Stimulated activated CD8-positive, alpha-beta memory T cell treated with anti-CD3 and anti-CD28 coated beads, Interleukin-7, amount 100 ng/mL, for 1 hour (primary cell): ENCODE measurements at regions not wholly inside any gene's neighbourhood (a gene's known extent, or its start where the extent isn't known, plus 50 kb on each side); places are given as distances from the start of the nearest gene placed in this dataset.

Experiments used
- DNase-seq, 2 donors: peaks; one replicate each; pipeline ENCODE4 v3.0.0-alpha.2; 2020; ENCODE audit warnings: low read depth in 2 of 2

DNA sequence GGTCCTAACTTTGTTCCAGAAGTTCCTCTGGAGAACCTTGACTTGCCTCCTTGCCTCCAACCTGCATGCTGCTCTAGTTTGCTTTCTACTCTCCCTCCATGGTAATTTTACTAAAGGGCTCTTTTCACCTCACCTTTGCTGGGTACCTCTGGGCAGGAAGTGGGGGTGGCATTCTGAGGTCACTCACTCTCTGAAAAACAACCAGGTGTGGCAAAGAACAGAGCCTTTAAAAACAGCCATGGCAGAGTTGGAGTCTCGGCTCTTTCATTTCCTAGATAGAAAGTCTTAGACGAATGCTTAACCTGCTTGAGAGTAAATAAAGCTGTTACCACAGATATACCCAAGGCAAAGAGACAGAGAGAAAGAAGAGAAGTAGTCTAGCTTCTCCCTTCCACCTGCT is 827.9 kb downstream of the BCL11B start:
- no peak for DNase-seq

DNA sequence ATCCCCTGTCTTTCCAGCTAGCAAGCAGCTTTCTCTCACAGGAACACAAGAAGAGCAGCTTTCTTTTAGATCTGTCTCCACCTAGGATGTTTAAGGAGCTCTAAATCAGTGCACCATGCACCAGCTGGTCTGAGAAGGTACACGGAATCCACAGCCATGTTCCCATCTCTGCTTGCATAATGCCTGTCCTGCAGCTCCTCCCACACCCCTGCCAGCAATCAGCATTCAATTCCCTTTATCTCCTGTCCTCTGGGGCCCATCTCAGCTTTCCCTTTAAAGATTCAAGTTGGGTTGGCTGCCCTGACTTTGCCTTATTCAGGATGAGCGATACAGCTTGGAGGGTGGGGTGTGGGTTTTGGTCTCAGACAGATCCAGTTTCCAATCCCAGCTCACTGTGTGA is 826.3 kb downstream of the BCL11B start:
- DNase-seq = no peak

DNA sequence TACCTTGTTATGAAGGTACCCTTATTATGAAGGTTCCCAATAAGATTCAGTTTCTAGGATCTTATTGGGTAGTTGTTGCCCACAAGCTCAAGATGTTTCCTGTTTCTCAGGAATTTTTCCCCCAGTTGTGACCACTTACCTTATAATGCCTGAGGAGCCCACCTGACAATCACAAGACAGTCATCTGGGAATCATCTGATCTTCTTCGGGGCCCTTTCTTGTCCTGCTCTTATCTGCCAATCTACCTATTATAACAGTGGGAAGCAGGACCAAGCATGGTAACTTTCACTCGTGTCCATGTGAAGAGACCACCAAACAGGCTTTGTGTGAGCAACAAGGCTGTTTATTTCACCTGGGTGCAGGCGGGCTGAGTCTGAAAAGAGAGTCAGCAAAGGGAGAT is 825.5 kb downstream of the BCL11B start:
- no peak for DNase-seq

DNA sequence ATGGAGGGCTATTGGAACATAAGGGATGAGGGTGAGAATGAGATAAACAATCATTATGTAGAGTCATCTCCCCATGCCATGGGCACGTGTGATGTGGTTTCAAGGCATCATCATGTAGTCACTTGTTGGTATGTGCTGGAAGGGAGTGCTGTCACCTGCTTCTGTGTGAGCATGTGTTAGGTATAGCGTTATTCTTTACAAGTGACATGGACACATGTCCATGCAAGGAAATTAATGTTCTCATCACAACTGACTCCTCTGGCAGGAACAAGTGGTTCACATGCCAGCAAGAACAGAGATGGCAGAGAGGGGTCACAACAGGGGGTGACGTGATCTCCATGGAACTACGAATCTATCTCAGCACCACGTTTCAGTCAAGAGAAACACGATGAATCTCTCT is 815.8 kb downstream of the BCL11B start:
- no peak for DNase-seq

DNA sequence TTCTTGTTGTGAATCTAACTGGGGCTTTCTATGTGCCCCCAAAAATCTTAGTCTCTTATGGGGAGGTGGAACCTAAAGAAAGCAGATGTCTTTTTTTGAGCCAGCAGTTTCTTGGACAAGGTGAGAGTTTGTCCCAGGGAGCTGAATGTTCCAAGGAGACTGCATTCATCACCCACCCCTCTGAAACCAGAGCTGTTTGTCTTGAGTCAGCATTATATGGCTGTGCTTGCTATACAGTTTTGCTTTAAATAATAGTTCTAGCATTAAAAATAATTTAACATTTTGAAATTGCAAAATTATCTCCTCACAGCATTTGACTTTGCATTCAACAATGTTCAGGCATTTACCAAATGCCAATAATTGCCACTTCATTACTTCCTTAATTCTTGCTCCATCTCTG is 813.3 kb downstream of the BCL11B start:
- DNase-seq = no peak

DNA sequence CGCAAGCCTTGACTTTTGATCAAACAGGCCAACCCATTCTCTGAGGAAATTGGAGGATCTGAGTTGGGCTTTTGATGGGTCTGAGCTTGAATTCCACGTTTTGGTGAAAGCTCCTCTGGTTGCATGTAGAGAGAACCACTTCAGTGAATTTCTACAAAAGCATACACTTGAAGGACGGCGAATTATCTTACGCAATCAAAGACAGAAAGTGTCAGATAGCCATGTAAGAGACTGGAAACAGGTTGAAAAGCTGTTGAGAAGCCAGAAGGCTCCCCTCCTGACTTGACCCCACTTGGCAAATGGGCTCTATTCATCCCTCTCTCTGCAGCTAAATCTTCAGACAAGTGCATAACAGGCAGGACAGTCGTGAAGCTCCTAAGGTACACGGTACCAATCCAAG is 809.1 kb downstream of the BCL11B start:
- no peak for DNase-seq

DNA sequence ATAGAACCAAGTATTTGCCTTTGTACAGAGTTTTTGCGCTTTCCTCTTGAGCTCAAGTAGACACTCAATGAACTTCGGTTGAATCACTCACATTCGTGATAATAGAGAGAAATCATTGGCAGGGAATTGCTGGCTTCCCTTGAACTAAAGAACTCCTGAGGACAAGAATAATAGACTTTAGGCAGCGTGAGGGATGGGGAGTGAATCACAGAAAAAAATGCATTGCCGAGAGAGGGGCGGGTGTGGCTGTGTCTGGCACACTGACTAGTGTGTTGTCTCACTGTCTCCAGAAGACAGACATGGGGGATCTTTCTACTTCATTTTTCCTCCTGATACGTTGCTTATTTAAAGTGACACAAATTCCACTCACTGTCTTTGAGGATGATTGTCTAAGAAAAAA is 805.2 kb downstream of the BCL11B start:
- no peak for DNase-seq

DNA sequence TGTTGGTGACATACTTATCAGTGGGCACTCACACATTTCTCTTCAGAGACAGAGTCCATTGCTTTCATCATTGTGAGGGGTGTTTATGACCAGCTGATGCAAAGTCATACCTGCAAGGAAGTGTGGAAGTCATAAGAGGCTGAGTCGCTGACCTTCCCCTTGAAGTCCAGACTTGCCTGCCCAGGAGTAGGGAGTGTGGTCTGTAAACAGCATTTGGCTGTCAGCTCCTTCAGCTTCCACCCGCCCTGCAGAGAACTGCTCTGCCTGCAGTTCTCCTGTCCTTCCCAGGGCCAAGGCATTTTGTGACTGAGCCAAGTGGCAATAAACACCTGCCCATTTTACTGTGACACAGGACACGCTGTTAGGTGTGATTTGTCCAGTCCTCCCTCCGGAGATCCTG is 801.3 kb downstream of the BCL11B start:
- DNase-seq = no peak

DNA sequence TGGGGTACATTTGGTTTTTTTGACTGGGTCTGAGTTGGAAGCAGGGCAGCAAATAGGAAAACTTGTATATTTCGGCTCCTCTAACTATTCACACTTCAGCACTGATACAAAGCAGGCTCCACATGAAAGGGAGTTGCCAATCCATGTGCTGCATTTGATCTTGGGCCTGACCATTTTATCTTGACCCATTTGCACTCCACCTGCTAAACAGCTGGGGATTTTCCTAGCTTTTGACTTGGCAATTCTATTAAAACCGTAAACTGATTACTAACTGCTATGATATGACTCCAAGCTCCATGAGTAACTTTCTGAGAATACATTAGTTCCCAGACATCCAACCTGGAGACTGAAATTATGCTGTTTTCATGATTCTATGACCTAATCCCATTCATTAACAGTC is 797.1 kb downstream of the BCL11B start:
- no peak for DNase-seq

DNA sequence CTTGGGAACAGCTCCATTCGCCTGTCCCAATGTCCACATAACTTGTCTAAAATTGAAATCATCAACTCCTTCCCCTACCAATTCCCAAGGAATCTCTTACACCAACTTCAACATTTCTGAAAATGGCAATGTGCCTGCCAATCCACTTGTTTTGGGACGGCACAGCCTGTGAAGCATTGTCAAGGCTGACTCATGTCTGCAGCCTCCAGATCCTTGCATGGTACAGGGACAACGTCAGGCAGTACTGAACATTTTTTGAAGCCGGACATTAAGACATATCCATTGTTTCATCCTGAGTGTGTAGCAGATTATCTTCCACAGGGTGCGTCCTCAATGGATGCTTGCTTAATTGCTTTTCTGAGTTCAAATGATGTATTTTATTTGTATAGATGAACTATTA is 794.1 kb downstream of the BCL11B start:
- DNase-seq = no peak

DNA sequence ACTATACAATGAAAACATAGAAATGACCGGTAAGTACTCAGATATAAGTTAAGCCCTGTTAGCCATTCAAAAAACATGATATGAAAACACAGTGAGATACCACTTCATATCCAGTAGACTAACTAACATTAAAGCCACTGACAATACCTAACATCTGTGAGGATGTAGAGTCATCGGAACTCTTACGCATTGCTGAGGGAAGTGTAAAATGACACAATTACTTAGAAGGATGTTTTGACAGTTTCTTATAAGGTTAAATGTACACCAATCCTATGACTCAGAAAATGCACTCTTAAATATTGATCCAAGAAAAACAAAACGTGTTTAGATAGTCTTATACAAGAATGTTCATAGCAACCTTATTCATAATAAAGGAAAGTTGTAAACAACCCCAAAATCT is 782.9 kb downstream of the BCL11B start:
- no peak for DNase-seq

DNA sequence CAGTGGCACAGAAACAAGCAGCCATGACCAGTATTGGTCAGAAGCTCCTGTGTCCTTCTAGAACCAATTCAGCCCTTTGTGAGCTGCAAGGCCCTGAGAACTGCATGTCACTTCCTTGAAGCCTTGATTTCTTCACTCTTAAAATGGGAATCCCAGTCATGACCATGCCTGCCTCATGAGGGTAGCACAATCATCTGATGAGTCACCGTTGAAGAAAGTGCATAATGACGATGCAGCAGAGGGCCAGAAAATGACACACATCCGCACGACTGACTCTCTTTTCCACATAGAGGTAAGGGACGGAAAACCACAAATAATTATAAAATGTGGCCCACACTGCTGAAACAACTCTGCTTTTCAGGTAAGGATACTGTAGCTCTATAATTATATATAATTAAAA is 777.4 kb downstream of the BCL11B start:
- no peak for DNase-seq

DNA sequence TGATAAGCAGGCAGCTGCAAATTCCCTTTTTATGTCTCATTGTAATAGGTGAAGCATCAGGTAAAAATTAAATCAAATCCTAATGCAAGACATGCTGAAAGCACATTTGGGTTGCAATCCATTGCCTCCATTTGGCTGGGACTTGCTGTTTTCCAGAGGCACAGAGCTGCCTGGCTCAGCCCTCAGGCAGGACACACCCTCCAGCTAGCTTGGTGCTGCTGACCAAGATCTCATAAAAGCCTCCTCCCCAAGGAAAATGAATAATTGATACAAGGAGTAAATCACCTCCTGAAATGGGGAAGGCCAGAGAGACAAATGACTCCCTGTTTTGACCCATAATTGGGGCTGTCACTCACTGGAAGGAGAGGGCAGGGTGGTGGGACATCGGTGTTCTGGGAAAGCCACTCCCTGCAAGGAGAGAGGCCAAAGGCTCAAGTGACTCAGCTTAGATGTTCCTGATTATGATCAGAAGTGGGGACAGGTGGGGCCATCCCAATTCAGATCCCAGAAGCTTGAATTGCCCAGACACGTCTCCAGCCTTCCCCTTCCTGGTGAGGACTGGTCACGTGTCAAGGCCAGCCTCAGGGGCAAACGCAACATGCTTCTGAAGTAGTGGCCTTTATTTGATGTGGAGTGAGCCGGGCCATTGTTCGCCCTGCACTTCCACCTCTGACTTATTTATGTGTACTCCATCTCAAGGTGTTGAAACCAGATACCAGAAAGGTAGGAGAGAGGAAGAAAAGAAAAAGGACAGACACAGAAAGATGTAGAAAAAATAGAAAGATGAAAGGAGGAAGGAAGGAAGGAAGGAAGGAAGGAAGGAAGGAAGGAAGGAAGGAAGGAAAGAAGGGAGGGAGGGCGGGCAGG is 773.7 kb downstream of the BCL11B start:
- no peak for DNase-seq

DNA sequence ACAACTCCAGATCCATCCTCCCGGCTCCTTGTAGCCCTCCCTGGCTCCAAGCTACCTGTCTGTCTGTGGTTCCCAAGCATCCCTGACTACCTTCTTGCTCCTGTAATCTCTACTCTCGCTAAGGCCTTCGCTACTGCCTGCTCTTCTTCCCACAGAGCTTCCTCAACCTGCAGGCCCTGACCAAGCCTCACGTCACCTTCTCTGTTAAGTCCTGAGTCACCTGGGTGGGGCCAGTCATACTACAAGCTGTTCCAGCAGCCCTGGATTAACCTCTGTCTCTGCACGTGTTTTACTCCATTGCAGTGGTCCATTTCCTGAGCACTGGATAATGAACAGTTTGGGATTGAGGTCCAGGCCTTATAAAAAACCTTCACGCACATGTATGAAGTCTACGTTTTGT is 770.7 kb downstream of the BCL11B start:
- no peak for DNase-seq

DNA sequence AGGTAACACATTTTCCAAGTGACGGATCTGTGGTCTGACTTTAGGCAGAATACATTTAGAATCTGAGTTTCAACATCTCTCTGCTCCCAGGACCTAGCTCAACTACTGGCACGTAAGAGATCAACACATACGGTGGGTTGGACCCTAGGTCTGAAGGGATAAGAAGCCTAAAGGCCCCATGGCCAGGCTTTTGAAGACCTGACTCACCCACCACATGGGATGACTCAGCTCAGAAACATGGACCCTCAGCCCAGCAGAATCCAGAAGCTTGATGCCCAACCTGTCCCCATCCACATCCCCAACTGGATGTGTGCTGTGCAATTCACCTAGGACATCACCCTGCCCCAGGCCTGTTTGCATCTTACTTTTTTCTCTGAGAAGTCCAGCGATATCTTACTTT is 770.2 kb downstream of the BCL11B start:
- DNase-seq = no peak

DNA sequence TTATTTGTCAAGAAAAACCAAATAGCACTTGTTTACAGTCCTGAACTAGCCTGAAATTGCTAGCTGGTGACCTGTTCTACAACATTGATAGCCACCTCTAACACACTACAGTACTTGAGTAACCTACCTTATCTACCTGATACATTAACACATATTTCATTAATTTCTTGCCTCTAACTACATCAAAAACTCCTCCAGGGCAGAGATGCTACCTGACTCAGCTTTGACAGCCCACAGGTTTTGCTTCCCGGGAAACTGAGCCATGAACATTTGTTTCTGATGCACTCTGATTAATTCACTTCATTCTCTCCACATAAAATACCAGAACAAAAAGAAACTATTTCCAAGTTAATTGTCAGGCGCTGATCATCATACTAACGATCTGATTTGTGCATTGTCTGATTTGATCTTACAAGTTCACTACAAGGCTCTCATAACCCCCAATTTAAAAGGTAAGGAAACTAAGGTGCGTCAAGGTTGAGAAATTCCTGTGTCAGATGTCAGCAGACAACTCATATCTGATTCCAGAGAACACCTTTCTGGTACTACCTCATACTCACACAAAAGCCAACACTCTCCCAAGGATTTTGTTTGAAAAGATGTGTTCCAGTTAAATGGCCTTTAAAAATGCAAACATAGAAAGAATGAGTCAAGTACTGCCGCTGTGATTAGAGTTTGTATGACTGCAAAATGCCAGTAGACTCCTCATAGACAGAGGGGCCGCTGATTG is 768.7 kb downstream of the BCL11B start:
- no peak for DNase-seq

DNA sequence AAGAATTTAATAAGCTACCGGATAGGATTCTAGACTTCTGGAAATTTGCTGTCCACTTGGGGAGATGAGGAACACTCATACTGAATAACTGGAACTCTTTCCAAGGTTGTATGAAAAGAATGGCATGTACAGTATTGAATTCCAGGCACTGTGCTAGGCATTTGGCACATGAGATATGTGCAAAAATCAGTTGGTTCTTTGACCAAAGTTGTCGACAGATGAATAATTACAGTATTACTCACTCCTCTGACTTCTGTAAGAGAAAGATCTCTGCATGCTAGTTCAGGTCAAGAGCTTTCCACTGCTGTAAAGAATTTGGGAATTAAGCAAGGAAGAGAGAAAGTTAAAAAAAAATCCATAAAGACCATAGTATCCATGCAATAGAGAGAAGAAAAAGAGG is 764.7 kb downstream of the BCL11B start:
- no peak for DNase-seq

DNA sequence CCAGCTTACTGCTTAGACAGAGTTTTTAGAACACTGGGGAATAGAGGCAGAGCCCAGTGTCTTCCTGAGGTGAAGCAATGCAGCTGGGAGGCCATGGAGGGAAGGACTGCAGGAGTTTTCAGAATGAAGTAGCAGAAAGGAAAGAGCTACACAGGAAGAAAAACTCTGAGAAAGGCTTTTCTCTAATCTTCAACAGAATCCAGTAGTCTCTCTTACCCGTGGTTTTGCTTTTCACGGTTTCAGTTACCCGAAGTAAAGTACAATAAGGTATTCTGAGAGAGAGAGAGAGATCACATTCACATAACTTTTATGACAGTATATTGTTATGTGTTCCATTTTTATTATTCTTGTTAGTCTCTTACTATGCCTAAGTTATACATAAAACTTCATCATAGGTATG is 761.6 kb downstream of the BCL11B start:
- no peak for DNase-seq

DNA sequence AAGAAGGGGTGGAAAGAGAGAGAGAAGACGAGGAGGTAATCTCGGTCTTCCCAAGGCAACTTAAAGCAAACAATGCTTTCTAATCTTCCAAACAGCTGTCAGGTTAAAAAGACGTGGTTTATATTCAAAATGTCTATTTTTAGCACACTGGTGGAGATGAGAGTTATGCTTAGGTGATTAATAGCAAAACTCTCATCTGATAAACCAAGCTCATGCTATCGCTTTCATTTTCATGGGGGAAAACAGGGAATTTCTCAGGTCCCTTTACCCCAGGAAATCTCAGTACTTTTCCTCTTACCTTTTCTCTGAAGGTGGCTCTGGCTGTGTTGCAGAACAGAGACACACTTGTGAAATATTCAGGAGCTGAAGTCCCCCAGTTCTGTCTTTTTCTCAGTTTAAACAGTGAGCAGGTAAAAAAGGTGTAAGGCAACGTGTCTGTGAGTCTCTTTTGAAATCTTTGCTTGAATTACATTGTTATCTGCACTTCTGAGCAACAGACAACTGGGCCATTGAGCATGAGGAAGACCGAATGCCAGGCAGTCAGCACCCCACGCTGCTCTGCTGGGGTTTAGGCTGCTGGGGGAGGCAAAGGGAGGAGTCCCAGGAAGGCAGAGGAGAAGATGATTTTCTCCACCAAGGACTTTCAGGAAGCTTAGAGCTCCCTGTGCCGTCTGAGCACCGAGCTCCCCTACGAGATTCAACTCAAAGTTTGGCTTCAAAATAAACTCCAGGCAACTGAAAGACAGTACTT is 759.3 kb downstream of the BCL11B start:
- DNase-seq = no peak

DNA sequence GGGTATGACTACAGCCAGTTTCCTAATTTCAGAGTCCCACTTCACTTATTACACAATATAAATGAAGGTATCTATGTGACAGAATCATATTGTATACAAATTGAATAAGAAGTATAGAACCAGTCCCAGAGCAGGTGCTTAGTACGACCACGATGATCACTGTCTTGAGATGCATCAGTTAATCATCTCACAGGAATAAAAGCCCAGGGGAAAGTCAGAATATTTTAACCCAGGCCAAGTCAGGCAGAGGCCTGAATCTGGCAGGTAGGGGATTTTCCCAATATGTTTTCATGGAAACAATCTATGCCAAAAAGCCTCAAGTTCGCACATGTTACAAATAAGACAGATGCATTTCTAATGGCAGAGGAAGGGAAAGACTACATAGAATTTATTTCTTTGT is 758.4 kb downstream of the BCL11B start:
- DNase-seq = no peak

DNA sequence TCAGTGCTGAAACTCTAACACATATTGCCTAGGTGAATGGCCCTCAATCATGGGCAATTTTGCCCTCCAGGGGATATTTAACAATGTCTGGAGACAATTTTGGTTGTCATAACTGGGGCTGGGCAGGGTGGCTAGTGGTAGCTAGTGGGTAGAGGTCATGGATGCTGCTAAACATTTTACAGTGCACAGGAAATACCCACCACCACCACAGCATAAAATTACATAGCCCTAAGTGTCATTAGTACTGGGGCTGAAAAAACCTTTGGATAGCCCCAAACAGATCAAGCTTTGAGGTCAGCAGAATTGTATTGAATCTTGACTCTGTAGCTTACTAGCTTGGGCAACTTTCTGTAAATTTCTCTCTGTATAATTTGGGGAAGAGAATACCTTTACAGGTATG is 758.0 kb downstream of the BCL11B start:
- no peak for DNase-seq

DNA sequence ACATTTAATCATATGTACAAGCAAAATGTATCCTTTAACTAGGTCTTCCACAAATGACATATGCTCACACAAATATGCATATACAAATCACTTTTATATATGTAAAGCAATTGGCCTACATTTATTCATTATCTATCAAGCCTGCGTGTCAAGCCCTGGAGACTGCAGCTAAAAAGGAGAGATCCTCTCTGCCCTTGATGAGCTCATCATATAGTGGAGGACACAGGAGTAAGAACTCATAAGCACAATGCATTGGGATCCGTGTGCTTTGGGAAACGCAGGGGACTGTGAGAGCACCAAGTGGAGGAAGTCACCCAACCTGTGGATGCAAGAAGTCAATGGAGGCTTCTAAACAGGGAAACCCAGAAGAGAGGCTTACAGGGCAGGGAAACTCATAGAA is 735.7 kb downstream of the BCL11B start:
- DNase-seq = no peak

DNA sequence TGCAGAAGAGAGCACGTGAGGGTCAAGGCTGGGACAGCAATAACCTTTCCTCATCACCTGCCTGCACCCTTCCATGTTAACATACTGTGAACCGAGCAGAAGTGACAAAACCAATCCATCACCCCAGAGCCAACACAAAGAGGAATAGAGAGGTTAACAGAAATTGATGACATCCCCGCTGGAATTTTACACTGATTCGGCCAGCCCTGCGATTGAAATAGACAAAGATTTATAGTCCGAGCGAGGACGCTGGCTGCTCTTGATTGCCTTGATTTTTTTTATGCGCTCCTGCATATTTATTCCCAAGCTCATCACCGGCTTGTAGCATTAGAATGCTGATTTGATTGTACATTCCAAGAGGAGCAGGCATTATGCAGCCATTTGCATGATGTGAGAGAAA is 729.7 kb downstream of the BCL11B start:
- DNase-seq = no peak
